GM12878 (cell line): ENCODE measurements at regions not wholly inside any gene's neighbourhood (a gene's known extent, or its start where the extent isn't known, plus 50 kb on each side); places are given as distances from the start of the nearest gene placed in this dataset.

Experiments
- ELK1 ChIP-seq: IDR thresholded peaks from 2 replicates; pipeline ENCODE4 v1.6.1; 2012; ENCODE audit warnings: low read depth, low read length, improper control_type of control experiment
- HDGF ChIP-seq: fragments of 450-650 bp; IDR thresholded peaks from 2 replicates; pipeline ENCODE4 v1.6.1; 2016; ENCODE audit warnings: antibody characterized with exemption
- KLF5 ChIP-seq: fragments of 450-650 bp; IDR thresholded peaks from 2 replicates; pipeline ENCODE4 v1.6.1; 2014; ENCODE audit warnings: mild to moderate bottlenecking; ENCODE audit not compliant: partially characterized antibody
- NFIC ChIP-seq: IDR thresholded peaks from 2 replicates; pipeline ENCODE4 v1.6.1; 2012; ENCODE audit warnings: low read depth, mild to moderate bottlenecking, inconsistent platforms, low read length, moderate library complexity
- NFXL1 ChIP-seq: fragments of 450-650 bp; IDR thresholded peaks from 2 replicates; pipeline ENCODE4 v1.6.1; 2017; ENCODE audit warnings: antibody characterized with exemption, mild to moderate bottlenecking, borderline replicate concordance
- POU2F2 ChIP-seq: IDR thresholded peaks from 3 replicates; pipeline ENCODE4 v1.6.1; 2011; ENCODE audit warnings: low read depth, mild to moderate bottlenecking, low read length, borderline replicate concordance
- RBBP5 ChIP-seq: fragments of 200-600 bp; sonication (generic); conservative IDR thresholded peaks from 2 replicates; pipeline ENCODE4 v1.6.1; 2016
- SMARCA5 ChIP-seq: fragments of 450-650 bp; IDR thresholded peaks from 2 replicates; pipeline ENCODE4 v1.6.1; 2017; ENCODE audit warnings: mild to moderate bottlenecking
- SREBF1 ChIP-seq: IDR thresholded peaks from 2 replicates; pipeline ENCODE4 v1.6.1; 2012; ENCODE audit warnings: mild to moderate bottlenecking, low read length
- SREBF2 ChIP-seq: IDR thresholded peaks from 2 replicates; pipeline ENCODE4 v1.6.1; 2012; ENCODE audit warnings: mild to moderate bottlenecking, low read length
- ZNF207 ChIP-seq: fragments of 450-650 bp; IDR thresholded peaks from 2 replicates; pipeline ENCODE4 v1.6.1; 2014; ENCODE audit warnings: antibody characterized with exemption, mild to moderate bottlenecking, borderline replicate concordance
- TF ChIP-seq, protein P1 (sequence below): IDR thresholded peaks from 2 replicates; pipeline ENCODE4 v1.6.1; 2011; ENCODE audit warnings: borderline replicate concordance, low read depth, mild to moderate bottlenecking, moderate library complexity, mixed read lengths, low read length; ENCODE audit not compliant: insufficient read depth; ENCODE audit errors: extremely low read length
- TF ChIP-seq, protein P2 (sequence below): IDR thresholded peaks from 2 replicates; pipeline ENCODE4 v1.6.1; 2012; ENCODE audit warnings: improper control_type of control experiment, low read depth, low read length; ENCODE audit not compliant: insufficient replicate concordance

- TF ChIP-seq, protein P1, sequence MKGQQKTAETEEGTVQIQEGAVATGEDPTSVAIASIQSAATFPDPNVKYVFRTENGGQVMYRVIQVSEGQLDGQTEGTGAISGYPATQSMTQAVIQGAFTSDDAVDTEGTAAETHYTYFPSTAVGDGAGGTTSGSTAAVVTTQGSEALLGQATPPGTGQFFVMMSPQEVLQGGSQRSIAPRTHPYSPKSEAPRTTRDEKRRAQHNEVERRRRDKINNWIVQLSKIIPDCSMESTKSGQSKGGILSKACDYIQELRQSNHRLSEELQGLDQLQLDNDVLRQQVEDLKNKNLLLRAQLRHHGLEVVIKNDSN: no peak
- TF ChIP-seq NFIC: no peak
- no peak for TF ChIP-seq RBBP5
- TF ChIP-seq KLF5: no peak
- no peak for TF ChIP-seq HDGF
- no peak for TF ChIP-seq SREBF2
- TF ChIP-seq SREBF1: no peak
- TF ChIP-seq NFXL1: no peak
- no peak for TF ChIP-seq ZNF207
- TF ChIP-seq POU2F2: no peak
- TF ChIP-seq SMARCA5: no peak
- TF ChIP-seq, protein P2, sequence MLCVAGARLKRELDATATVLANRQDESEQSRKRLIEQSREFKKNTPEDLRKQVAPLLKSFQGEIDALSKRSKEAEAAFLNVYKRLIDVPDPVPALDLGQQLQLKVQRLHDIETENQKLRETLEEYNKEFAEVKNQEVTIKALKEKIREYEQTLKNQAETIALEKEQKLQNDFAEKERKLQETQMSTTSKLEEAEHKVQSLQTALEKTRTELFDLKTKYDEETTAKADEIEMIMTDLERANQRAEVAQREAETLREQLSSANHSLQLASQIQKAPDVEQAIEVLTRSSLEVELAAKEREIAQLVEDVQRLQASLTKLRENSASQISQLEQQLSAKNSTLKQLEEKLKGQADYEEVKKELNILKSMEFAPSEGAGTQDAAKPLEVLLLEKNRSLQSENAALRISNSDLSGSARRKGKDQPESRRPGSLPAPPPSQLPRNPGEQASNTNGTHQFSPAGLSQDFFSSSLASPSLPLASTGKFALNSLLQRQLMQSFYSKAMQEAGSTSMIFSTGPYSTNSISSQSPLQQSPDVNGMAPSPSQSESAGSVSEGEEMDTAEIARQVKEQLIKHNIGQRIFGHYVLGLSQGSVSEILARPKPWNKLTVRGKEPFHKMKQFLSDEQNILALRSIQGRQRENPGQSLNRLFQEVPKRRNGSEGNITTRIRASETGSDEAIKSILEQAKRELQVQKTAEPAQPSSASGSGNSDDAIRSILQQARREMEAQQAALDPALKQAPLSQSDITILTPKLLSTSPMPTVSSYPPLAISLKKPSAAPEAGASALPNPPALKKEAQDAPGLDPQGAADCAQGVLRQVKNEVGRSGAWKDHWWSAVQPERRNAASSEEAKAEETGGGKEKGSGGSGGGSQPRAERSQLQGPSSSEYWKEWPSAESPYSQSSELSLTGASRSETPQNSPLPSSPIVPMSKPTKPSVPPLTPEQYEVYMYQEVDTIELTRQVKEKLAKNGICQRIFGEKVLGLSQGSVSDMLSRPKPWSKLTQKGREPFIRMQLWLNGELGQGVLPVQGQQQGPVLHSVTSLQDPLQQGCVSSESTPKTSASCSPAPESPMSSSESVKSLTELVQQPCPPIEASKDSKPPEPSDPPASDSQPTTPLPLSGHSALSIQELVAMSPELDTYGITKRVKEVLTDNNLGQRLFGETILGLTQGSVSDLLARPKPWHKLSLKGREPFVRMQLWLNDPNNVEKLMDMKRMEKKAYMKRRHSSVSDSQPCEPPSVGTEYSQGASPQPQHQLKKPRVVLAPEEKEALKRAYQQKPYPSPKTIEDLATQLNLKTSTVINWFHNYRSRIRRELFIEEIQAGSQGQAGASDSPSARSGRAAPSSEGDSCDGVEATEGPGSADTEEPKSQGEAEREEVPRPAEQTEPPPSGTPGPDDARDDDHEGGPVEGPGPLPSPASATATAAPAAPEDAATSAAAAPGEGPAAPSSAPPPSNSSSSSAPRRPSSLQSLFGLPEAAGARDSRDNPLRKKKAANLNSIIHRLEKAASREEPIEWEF: no peak
- no peak for TF ChIP-seq ELK1
Observed at GRCh38 chr10:52442576-52442975, 128.5 kb downstream of the DKK1 start (continued).
